Caco-2 (cell line): ENCODE measurements at regions not wholly inside any gene's neighbourhood (a gene's known extent, or its start where the extent isn't known, plus 50 kb on each side); places are given as distances from the start of the nearest gene placed in this dataset.

Experiments
- BruUV-seq: library from RNA; stranded (reverse); fragments of 400-500 nt; replicated peaks from 2 replicates; lab custom pipeline; 2021; lab: Mats Ljungman, UMichigan
- CTCF ChIA-PET: fragments of 300-600 bp; sonication (Branson Sonifier 250); formaldehyde crosslinking; loops from one replicate; lab custom pipeline; 2022; ENCODE audit warnings: antibody characterized with exemption; lab: Charles Lee
- POLR2A ChIA-PET: fragments of 300-600 bp; sonication (Branson Sonifier 250); formaldehyde crosslinking; loops from one replicate; lab custom pipeline; 2022; ENCODE audit warnings: antibody characterized with exemption; lab: Charles Lee
- DNase-seq, 2 experiments: peaks; one replicate each; pipeline versions ENCODE4 v3.0.0 to v3.0.0-alpha.2; 2020 to 2022
- H3K27me3 ChIP-seq: replicated peaks from 2 replicates; pipeline ENCODE4 v1.6.0; 2011; ENCODE audit warnings: low read length; ENCODE audit not compliant: control insufficient read depth, insufficient read depth
- H3K36me3 ChIP-seq: 2 replicates; pipeline ENCODE4 v1.5.1; 2011; ENCODE audit warnings: low read length; ENCODE audit not compliant: control insufficient read depth, insufficient read depth
- H3K4me1 ChIP-seq: fragments of 250-450 bp; sonication (Bioruptor Pico); 2 replicates; pipeline ENCODE4 v1.5.1; 2020; ENCODE audit warnings: mild to moderate bottlenecking
- H3K4me3 ChIP-seq: 2 replicates; pipeline ENCODE4 v1.5.1; 2011; ENCODE audit warnings: low read depth, mild to moderate bottlenecking, control low read depth, low read length
- H3K9me3 ChIP-seq: fragments of 250-450 bp; sonication (Bioruptor Pico); 2 replicates; pipeline ENCODE4 v1.5.1; 2020; ENCODE audit warnings: mild to moderate bottlenecking, moderate library complexity
- H3K27ac Mint-ChIP-seq: one replicate; pipeline ENCODE4 v1.8.0; 2022; ENCODE audit warnings: mixed read lengths; ENCODE audit not compliant: unreplicated experiment
- H3K27me3 Mint-ChIP-seq: one replicate; pipeline ENCODE4 v1.8.0; 2022; ENCODE audit warnings: mixed read lengths; ENCODE audit not compliant: insufficient read depth, unreplicated experiment
- H3K36me3 Mint-ChIP-seq: one replicate; pipeline ENCODE4 v1.8.0; 2022; ENCODE audit warnings: mild to moderate bottlenecking, mixed read lengths; ENCODE audit not compliant: insufficient read depth, unreplicated experiment
- H3K4me1 Mint-ChIP-seq: one replicate; pipeline ENCODE4 v1.8.0; 2022; ENCODE audit warnings: low read depth, mixed read lengths; ENCODE audit not compliant: unreplicated experiment
- H3K4me3 Mint-ChIP-seq: one replicate; pipeline ENCODE4 v1.8.0; 2022; ENCODE audit warnings: mild to moderate bottlenecking, moderate library complexity, mixed read lengths; ENCODE audit not compliant: unreplicated experiment
- H3K9me3 Mint-ChIP-seq: one replicate; pipeline ENCODE4 v1.8.0; 2022; ENCODE audit warnings: mixed read lengths; ENCODE audit not compliant: unreplicated experiment
- intact Hi-C: fragments of 100-400 bp; cut with micrococcal nuclease; formaldehyde crosslinking; loops from one replicate; pipeline ENCODE4 v1.10.0; 2022; ENCODE audit not compliant: unreplicated experiment
- TF ChIP-seq, protein P1 (sequence below), 2 experiments: fragments of 200-600 bp in 1 of 2; IDR thresholded peaks; 1 replicate in 1 of 2; 2 replicates in 1 of 2; pipeline versions ENCODE4 v1.5.1 to v1.8.0; 2011 to 2022; ENCODE audit warnings: antibody characterized with exemption in 1 of 2, control low read depth in 1 of 2, inconsistent platforms in 1 of 2, low read depth in 1 of 2, low read length in 1 of 2, mild to moderate bottlenecking in 1 of 2, moderate library complexity in 1 of 2; ENCODE audit not compliant: insufficient read depth in 1 of 2, severe bottlenecking in 1 of 2, unreplicated experiment in 1 of 2

DNA sequence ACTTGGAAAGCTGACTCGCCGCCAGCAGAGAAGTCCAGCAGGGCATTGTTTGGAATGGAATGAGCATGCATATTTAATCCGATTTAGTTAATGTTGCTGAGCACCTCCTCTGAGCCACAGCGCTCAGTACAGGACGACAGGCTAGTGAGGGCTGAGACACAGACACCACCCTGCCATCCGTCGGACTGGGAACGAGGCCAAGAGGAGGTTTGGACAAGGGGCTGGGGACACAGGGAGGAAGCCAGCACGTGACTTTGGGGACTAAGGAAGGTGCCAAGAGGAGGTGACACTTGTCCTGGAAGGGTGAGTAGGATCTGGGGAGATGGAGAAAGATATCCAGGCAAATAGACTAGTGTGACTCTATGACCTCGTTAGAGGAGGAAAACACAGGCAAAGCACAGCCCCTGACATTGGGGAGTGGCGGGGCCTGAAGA is 152.5 kb upstream of the ECI2 start:
- Mint-ChIP-seq H3K4me1 (no peaks in the 10 kb centered on the region), H3K4me3 (no peak overlapping the region), H3K9me3 (no peaks in the 10 kb centered on the region), H3K36me3 (no peaks in the 10 kb centered on the region), H3K27ac (no peak overlapping the region), H3K27me3 (peaks cover 5% of the 10 kb centered on the region)
- TF ChIP-seq, protein P1, sequence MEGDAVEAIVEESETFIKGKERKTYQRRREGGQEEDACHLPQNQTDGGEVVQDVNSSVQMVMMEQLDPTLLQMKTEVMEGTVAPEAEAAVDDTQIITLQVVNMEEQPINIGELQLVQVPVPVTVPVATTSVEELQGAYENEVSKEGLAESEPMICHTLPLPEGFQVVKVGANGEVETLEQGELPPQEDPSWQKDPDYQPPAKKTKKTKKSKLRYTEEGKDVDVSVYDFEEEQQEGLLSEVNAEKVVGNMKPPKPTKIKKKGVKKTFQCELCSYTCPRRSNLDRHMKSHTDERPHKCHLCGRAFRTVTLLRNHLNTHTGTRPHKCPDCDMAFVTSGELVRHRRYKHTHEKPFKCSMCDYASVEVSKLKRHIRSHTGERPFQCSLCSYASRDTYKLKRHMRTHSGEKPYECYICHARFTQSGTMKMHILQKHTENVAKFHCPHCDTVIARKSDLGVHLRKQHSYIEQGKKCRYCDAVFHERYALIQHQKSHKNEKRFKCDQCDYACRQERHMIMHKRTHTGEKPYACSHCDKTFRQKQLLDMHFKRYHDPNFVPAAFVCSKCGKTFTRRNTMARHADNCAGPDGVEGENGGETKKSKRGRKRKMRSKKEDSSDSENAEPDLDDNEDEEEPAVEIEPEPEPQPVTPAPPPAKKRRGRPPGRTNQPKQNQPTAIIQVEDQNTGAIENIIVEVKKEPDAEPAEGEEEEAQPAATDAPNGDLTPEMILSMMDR (IDR thresholded peaks at IDR 0.05; ENCODE audit: insufficient read depth in 1 of 2, low read depth in 1 of 2, low read length in 1 of 2, severe bottlenecking in 1 of 2, unreplicated experiment in 1 of 2), result no peak
- Histone ChIP-seq H3K4me3 (no peak overlapping the region), H3K36me3 (no peaks in the 10 kb centered on the region), H3K9me3 (no peaks in the 10 kb centered on the region), H3K4me1 (no peaks in the 10 kb centered on the region), H3K27me3 (peaks cover under 1% of the 10 kb centered on the region)
- CTCF ChIA-PET, result no interaction called here
- BruUV-seq, result no TSS peak
- POLR2A ChIA-PET, result no interaction called here
- no peak for DNase-seq
- intact Hi-C loops, result no loop called here

DNA sequence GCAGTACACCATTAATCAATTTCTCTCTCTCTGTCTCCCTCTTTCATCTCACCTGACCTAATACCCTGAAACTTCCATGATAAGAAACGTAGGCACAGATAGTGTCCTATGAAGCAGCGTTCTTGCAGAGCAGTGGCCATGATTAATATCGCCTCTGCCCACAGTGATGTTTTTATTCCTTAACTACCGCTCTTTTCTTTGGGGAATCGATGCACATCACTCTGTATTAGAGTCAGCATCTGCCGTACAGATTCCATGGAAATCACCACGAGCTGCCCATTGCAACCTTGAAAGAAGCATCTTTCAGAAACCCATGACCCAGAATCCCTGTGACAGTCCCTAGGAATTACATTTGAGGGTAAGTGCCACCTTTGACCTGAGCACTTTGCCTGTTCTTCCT is 152.0 kb upstream of the ECI2 start:
- Mint-ChIP-seq H3K36me3 (no peaks in the 10 kb centered on the region), H3K9me3 (no peaks in the 10 kb centered on the region), H3K4me1 (no peaks in the 10 kb centered on the region), H3K4me3 (no peak overlapping the region), H3K27me3 (peaks cover 5% of the 10 kb centered on the region), H3K27ac (no peak overlapping the region)
- no peaks in the 10 kb centered on the region for H3K36me3 ChIP-seq
- peaks cover 2% of the 10 kb centered on the region for H3K27me3 ChIP-seq
- no TSS peak for BruUV-seq
- ChIA-PET POLR2A (no interaction called here), CTCF (no interaction called here)
- H3K4me3 ChIP-seq, result no peak overlapping the region
- intact Hi-C loops, result no loop called here
- DNase-seq, result no peak
- TF ChIP-seq, protein P1 (IDR thresholded peaks at IDR 0.05; ENCODE audit: insufficient read depth in 1 of 2, low read depth in 1 of 2, low read length in 1 of 2, severe bottlenecking in 1 of 2, unreplicated experiment in 1 of 2), result no peak
- no peaks in the 10 kb centered on the region for H3K4me1 ChIP-seq
- no peaks in the 10 kb centered on the region for H3K9me3 ChIP-seq

DNA sequence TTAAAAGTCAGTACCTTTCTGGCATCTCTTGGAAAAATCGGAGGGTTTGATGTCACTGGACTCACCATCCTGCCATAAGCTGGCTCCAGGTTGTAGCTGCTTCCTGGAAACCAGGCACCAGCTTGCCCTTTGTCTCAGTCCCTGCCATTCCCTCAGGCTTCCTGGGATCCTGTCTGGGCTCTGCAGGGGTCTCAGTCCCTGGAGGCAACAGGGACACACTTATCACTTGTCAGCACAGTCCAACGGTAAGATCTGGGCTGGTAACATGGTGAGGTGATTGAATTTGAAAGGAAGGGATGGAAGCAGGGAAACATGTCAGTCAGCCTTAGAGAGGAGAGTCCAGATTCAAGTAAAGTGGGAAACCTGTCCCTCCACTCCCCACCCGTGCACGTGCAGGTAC is 147.6 kb upstream of the ECI2 start:
- Mint-ChIP-seq H3K4me3 (no peak overlapping the region), H3K27ac (no peak overlapping the region), H3K4me1 (no peaks in the 10 kb centered on the region), H3K36me3 (no peaks in the 10 kb centered on the region), H3K9me3 (no peaks in the 10 kb centered on the region), H3K27me3 (peaks cover 12% of the 10 kb centered on the region)
- no peaks in the 10 kb centered on the region; the same call in 1 of the 2 replicates for H3K9me3 ChIP-seq
- CTCF ChIA-PET, result interaction anchor here (0.7 kb wide), 1 partner anchor 313 kb away, joined by 3 read pairs; no protein-coding TSS in a partner anchor
- no peak for DNase-seq
- H3K36me3 ChIP-seq, result no peaks in the 10 kb centered on the region
- POLR2A ChIA-PET, result no interaction called here
- no TSS peak for BruUV-seq
- TF ChIP-seq, protein P1 (IDR thresholded peaks at IDR 0.05; ENCODE audit: insufficient read depth in 1 of 2, low read depth in 1 of 2, low read length in 1 of 2, severe bottlenecking in 1 of 2, unreplicated experiment in 1 of 2), result no peak
- H3K4me3 ChIP-seq, result no peak overlapping the region
- H3K4me1 ChIP-seq, result no peaks in the 10 kb centered on the region
- intact Hi-C loops, result loop anchor here (5.0 kb wide), 2 partner anchors 654 to 674 kb away; no protein-coding TSS in a partner anchor
- H3K27me3 ChIP-seq, result peaks cover 3% of the 10 kb centered on the region
